ENCODE measurements at regions not wholly inside any gene's neighbourhood (a gene's known extent, or its start where the extent isn't known, plus 50 kb on each side); places are given as distances from the start of the nearest gene placed in this dataset.

DNA sequence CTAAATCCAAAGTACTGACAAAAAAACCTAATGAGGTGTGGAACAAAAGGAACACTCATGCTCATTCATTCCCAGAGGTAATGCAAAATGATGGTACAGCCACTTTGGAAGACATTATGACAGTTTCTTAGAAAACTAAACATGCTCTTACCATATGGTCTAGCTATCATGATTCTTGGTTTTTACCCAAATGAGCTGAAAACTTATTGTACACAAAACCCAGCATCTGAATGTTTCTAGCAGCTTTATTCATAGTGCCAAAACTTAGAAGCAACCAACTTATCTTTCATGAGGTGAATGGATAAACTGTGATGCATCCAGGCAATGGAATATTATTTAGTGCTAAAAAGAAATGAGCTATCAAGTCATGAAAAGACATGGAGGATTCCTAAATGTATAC lies 318.4 kb upstream of the OLFM3 start:
- TF ChIP-seq, protein P1, sequence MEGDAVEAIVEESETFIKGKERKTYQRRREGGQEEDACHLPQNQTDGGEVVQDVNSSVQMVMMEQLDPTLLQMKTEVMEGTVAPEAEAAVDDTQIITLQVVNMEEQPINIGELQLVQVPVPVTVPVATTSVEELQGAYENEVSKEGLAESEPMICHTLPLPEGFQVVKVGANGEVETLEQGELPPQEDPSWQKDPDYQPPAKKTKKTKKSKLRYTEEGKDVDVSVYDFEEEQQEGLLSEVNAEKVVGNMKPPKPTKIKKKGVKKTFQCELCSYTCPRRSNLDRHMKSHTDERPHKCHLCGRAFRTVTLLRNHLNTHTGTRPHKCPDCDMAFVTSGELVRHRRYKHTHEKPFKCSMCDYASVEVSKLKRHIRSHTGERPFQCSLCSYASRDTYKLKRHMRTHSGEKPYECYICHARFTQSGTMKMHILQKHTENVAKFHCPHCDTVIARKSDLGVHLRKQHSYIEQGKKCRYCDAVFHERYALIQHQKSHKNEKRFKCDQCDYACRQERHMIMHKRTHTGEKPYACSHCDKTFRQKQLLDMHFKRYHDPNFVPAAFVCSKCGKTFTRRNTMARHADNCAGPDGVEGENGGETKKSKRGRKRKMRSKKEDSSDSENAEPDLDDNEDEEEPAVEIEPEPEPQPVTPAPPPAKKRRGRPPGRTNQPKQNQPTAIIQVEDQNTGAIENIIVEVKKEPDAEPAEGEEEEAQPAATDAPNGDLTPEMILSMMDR (conservative IDR thresholded peaks at IDR 0.05): no peak
- no peak for TF ChIP-seq ZFX (IDR thresholded peaks at IDR 0.05)
